B cell (primary cell): ENCODE measurements at regions not wholly inside any gene's neighbourhood (a gene's known extent, or its start where the extent isn't known, plus 50 kb on each side); places are given as distances from the start of the nearest gene placed in this dataset.

Source experiments
- ATAC-seq: fragments of 200-7000 bp; cut with Tn5 transposase; one replicate; pipeline ENCODE4 v1.10.0; 2021; ENCODE audit warnings: low read depth, mild to moderate bottlenecking, moderate number of reproducible peaks, moderate library complexity
- CTCF ChIA-PET: fragments of 350-600 bp; sonication (Branson Sonifier 250); formaldehyde crosslinking; loops from one replicate; lab custom pipeline; 2021; ENCODE audit warnings: antibody characterized with exemption, inconsistent platforms; lab: Charles Lee
- POLR2A ChIA-PET: fragments of 350-600 bp; sonication (Branson Sonifier 250); formaldehyde crosslinking; loops from one replicate; lab custom pipeline; 2021; ENCODE audit warnings: antibody characterized with exemption; lab: Charles Lee
- DNase-seq: peaks from one replicate; pipeline ENCODE4 v3.0.0; 2013
- H2AFZ ChIP-seq: 2 replicates; pipeline ENCODE4 v1.6.1; 2012; ENCODE audit warnings: mild to moderate bottlenecking, low read depth, low read length; ENCODE audit not compliant: insufficient read depth, poor library complexity, severe bottlenecking
- H3K27ac ChIP-seq, 2 donors: 1 replicate in 1 of 2; 2 replicates in 1 of 2; pipeline ENCODE4 v1.5.1; 2012 to 2013; ENCODE audit warnings: low read length in 2 of 2, mild to moderate bottlenecking in 2 of 2, moderate library complexity in 1 of 2
- H3K27me3 ChIP-seq, 4 experiments: fragments of 200-600 bp in 1 of 4; sonication (generic) in 1 of 4; replicated peaks in 1 of 4; 1 replicate in 2 of 4; 2 replicates in 2 of 4; pipeline versions ENCODE4 v1.6.1 to v1.7.0; 2013 to 2016; ENCODE audit warnings: low read length in 3 of 4, mild to moderate bottlenecking in 2 of 4, mixed read lengths in 1 of 4, moderate library complexity in 1 of 4; ENCODE audit not compliant: insufficient read depth in 4 of 4, control insufficient read depth in 3 of 4; ENCODE audit errors: control extremely low read depth in 1 of 4
- H3K36me3 ChIP-seq, 2 experiments: replicated peaks in 1 of 2; 1 replicate in 1 of 2; 2 replicates in 1 of 2; pipeline versions ENCODE4 v1.6.1 to v1.7.1; 2013; ENCODE audit warnings: low read length in 1 of 2; ENCODE audit not compliant: insufficient read depth in 2 of 2, control insufficient read depth in 1 of 2; ENCODE audit errors: control extremely low read depth in 1 of 2, extremely low read depth in 1 of 2
- H3K4me1 ChIP-seq, 2 donors: fragments of 200-600 bp in 1 of 2; sonication (generic) in 1 of 2; 1 replicate in 1 of 2; 2 replicates in 1 of 2; pipeline versions ENCODE4 v1.5.1 to v1.6.1; 2013 to 2017; ENCODE audit warnings: low read length in 2 of 2; ENCODE audit not compliant: control insufficient read depth in 2 of 2, insufficient read depth in 2 of 2
- H3K4me2 ChIP-seq: replicated peaks from 2 replicates; pipeline ENCODE3; 2012; ENCODE audit warnings: mild to moderate bottlenecking, low read depth, low read length; ENCODE audit not compliant: poor library complexity, severe bottlenecking
- H3K4me3 ChIP-seq, 5 experiments: fragments of 200-600 bp in 1 of 5; sonication (generic) in 1 of 5; 1 replicate in 3 of 5; 2 replicates in 2 of 5; pipeline versions ENCODE4 v1.5.1 to v1.7.0; 2011 to 2016; ENCODE audit warnings: low read length in 4 of 5, mild to moderate bottlenecking in 4 of 5, low read depth in 2 of 5, control low read depth in 1 of 5, moderate library complexity in 1 of 5; ENCODE audit not compliant: insufficient read depth in 1 of 5; ENCODE audit errors: control extremely low read depth in 1 of 5, extremely low read depth in 1 of 5
- H3K79me2 ChIP-seq: fragments of 200-600 bp; sonication (generic); one replicate; pipeline ENCODE4 v1.6.0; 2016; ENCODE audit warnings: low read length; ENCODE audit not compliant: control insufficient read depth, insufficient read depth
- H3K9ac ChIP-seq: fragments of 200-600 bp; sonication (generic); 2 replicates; pipeline ENCODE4 v1.6.1; 2017; ENCODE audit warnings: mild to moderate bottlenecking, low read length, moderate library complexity
- H3K9me3 ChIP-seq, 3 donors: one replicate each; pipeline versions ENCODE4 v1.6.1 to v1.7.1; 2013; ENCODE audit warnings: low read length in 2 of 3; ENCODE audit not compliant: control insufficient read depth in 2 of 3, insufficient read depth in 1 of 3; ENCODE audit errors: control extremely low read depth in 1 of 3
- H4K20me1 ChIP-seq: 2 replicates; pipeline ENCODE4 v1.6.0; 2012; ENCODE audit warnings: mild to moderate bottlenecking, low read length; ENCODE audit not compliant: insufficient read depth, control insufficient read depth, poor library complexity, severe bottlenecking
- H3K27ac Mint-ChIP-seq: one replicate; pipeline ENCODE4 v1.8.0; 2021; ENCODE audit warnings: mixed read lengths
- H3K27me3 Mint-ChIP-seq: one replicate; pipeline ENCODE4 v1.8.0; 2021; ENCODE audit warnings: mixed read lengths
- H3K4me1 Mint-ChIP-seq: one replicate; pipeline ENCODE4 v1.8.0; 2021; ENCODE audit warnings: mixed read lengths
- H3K4me3 Mint-ChIP-seq: one replicate; pipeline ENCODE4 v1.8.0; 2021; ENCODE audit warnings: mixed read lengths
- H3K9me3 Mint-ChIP-seq: one replicate; pipeline ENCODE4 v1.8.0; 2022; ENCODE audit warnings: mixed read lengths; ENCODE audit not compliant: insufficient read depth
- EZH2 ChIP-seq: IDR thresholded peaks from 2 replicates; pipeline ENCODE4 v1.6.1; 2012; ENCODE audit warnings: borderline replicate concordance, low read depth, mild to moderate bottlenecking, moderate library complexity, low read length; ENCODE audit not compliant: insufficient read depth, poor library complexity, severe bottlenecking
- WGBS: methylation state at CpG from one replicate; pipeline ENCODE4 v1.1.5; 2013; ENCODE audit warnings: missing lambda C conversion rate; ENCODE audit not compliant: insufficient coverage; 5-methylcytosine and 5-hydroxymethylcytosine counted together
- intact Hi-C: fragments of 100-400 bp; cut with micrococcal nuclease; formaldehyde crosslinking; loops from one replicate; pipeline ENCODE4 v1.10.0; 2022
- TF ChIP-seq, protein P1 (sequence below): fragments of 200-600 bp; IDR thresholded peaks from one replicate; pipeline ENCODE4 v1.8.0; 2022; ENCODE audit warnings: antibody characterized with exemption, mild to moderate bottlenecking

DNA sequence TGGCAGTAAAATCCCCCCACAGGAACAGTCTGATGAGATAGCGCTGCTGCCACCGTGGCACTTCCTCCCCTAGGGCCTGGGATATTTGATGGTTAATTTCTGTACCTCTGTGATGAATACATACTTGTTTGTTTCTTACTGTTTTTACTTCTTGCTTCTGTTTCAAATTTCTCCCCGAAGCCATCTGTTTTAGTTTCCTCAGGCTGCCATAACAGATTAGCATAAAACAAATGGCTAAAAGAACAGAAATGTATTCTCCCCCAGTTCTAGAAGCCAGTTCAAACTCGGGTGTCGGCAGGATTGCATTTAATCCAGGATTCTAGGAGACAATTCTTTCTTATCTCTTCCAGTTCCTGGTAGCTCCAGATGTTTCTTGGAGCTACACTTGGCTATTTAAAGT is 435.9 kb downstream of the DSEL start:
- Mint-ChIP-seq H3K9me3 (no peaks in the 10 kb centered on the region), H3K27me3 (no peaks in the 10 kb centered on the region), H3K4me1 (no peaks in the 10 kb centered on the region), H3K27ac (no peak overlapping the region), H3K4me3 (no peak overlapping the region)
- H3K9ac ChIP-seq = no peak overlapping the region
- WGBS = 64% methylated on average over 5 of the region's 5 CpGs
- ChIA-PET CTCF (no interaction called here), POLR2A (no interaction called here)
- no peaks in the 10 kb centered on the region for H3K27me3 ChIP-seq
- intact Hi-C loops = no loop called here
- DNase-seq (no peak), ATAC-seq (no peak)
- H4K20me1 ChIP-seq = no peaks in the 10 kb centered on the region
- TF ChIP-seq EZH2 = no peak
- H2AFZ ChIP-seq = no peak overlapping the region
- H3K27ac ChIP-seq = no peak overlapping the region
- no peaks in the 10 kb centered on the region for H3K36me3 ChIP-seq
- no peak overlapping the region for H3K4me2 ChIP-seq
- no peak overlapping the region for H3K4me3 ChIP-seq
- no peaks in the 10 kb centered on the region for H3K9me3 ChIP-seq
- no peaks in the 10 kb centered on the region for H3K79me2 ChIP-seq
- no peaks in the 10 kb centered on the region for H3K4me1 ChIP-seq

DNA sequence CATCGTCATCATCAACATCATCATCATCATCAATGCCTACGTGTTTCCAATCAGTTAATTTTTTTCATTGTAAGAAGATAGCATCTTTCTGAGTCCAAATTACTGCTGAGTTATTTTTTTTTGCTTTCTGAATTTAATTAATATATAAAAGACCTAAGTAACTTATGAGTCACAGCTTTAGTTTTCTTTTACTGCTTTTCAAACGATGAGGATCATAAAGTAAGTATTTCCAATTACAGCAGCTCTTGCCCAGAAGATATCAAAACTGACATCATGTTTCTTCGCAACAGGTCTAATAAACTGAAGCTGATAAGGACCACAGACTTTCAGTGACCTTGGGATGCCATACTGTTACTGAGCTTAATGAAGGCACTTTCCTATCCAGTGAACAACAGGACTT is 442.2 kb downstream of the DSEL start:
- Mint-ChIP-seq H3K9me3 (no peaks in the 10 kb centered on the region), H3K4me1 (no peaks in the 10 kb centered on the region), H3K27me3 (no peaks in the 10 kb centered on the region), H3K4me3 (no peak overlapping the region), H3K27ac (no peak overlapping the region)
- no peak overlapping the region for H2AFZ ChIP-seq
- no peaks in the 10 kb centered on the region for H4K20me1 ChIP-seq
- no peak overlapping the region for H3K4me2 ChIP-seq
- intact Hi-C loops = no loop called here
- H3K27me3 ChIP-seq = no peaks in the 10 kb centered on the region
- no peak overlapping the region for H3K4me3 ChIP-seq
- H3K9ac ChIP-seq = no peak overlapping the region
- TF ChIP-seq, protein P1, sequence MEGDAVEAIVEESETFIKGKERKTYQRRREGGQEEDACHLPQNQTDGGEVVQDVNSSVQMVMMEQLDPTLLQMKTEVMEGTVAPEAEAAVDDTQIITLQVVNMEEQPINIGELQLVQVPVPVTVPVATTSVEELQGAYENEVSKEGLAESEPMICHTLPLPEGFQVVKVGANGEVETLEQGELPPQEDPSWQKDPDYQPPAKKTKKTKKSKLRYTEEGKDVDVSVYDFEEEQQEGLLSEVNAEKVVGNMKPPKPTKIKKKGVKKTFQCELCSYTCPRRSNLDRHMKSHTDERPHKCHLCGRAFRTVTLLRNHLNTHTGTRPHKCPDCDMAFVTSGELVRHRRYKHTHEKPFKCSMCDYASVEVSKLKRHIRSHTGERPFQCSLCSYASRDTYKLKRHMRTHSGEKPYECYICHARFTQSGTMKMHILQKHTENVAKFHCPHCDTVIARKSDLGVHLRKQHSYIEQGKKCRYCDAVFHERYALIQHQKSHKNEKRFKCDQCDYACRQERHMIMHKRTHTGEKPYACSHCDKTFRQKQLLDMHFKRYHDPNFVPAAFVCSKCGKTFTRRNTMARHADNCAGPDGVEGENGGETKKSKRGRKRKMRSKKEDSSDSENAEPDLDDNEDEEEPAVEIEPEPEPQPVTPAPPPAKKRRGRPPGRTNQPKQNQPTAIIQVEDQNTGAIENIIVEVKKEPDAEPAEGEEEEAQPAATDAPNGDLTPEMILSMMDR = no peak
- no peak for TF ChIP-seq EZH2
- ChIA-PET CTCF (no interaction called here), POLR2A (no interaction called here)
- no peak overlapping the region for H3K27ac ChIP-seq
- ATAC-seq = no peak
- no peaks in the 10 kb centered on the region for H3K9me3 ChIP-seq
- H3K79me2 ChIP-seq = no peaks in the 10 kb centered on the region
- H3K4me1 ChIP-seq = no peaks in the 10 kb centered on the region
- WGBS = 67% methylated on average over 1 of the region's 4 CpGs
- no peak for DNase-seq
- H3K36me3 ChIP-seq = no peaks in the 10 kb centered on the region
